SK-N-SH (cell line): ENCODE measurements at regions not wholly inside any gene's neighbourhood (a gene's known extent, or its start where the extent isn't known, plus 50 kb on each side); places are given as distances from the start of the nearest gene placed in this dataset.

ENCODE experiments used
- CTCF ChIA-PET: fragments of 300-600, 350-600 bp; formaldehyde crosslinking; extraction: SDS; loops from one replicate; lab custom pipeline; 2021; lab: Yijun Ruan, JAX
- POLR2A ChIA-PET: fragments of 350-600 bp; sonication (Branson Sonifier 250); formaldehyde crosslinking; extraction: SDS; loops from one replicate; lab custom pipeline; 2020; ENCODE audit warnings: antibody characterized with exemption, inconsistent platforms; lab: Yijun Ruan, JAX
- DNase-seq: peaks from one replicate; pipeline ENCODE4 v3.0.0; 2012
- H2AFZ ChIP-seq: fragments of 200-600 bp; sonication (generic); 2 replicates; pipeline ENCODE4 v1.8.1; 2016; ENCODE audit warnings: antibody characterized with exemption, mild to moderate bottlenecking, low read depth
- H3F3A ChIP-seq: fragments of 200-600 bp; sonication (generic); replicated peaks from 2 replicates; pipeline ENCODE3; 2016; ENCODE audit warnings: antibody characterized with exemption, mild to moderate bottlenecking; ENCODE audit not compliant: insufficient read depth
- H3K27ac ChIP-seq, 2 experiments: fragments of 200-500 bp in 1 of 2; fragments of 200-600 bp in 1 of 2; sonication (Bioruptor generic) in 1 of 2; sonication (generic), shearing (Covaris generic) in 1 of 2; 2 replicates each; pipeline versions ENCODE4 v1.5.1 to v1.6.1; 2014 to 2016; ENCODE audit warnings: low read depth in 2 of 2, inconsistent platforms in 1 of 2, low read length in 1 of 2, mild to moderate bottlenecking in 1 of 2, mixed read lengths in 1 of 2
- H3K27me3 ChIP-seq: fragments of 200-600 bp; sonication (generic), shearing (Covaris generic); 2 replicates; pipeline ENCODE4 v1.6.1; 2016; ENCODE audit warnings: mixed run types; ENCODE audit not compliant: insufficient read depth
- H3K36me3 ChIP-seq, 2 experiments: fragments of 200-500 bp in 1 of 2; fragments of 200-600 bp in 1 of 2; sonication (Bioruptor generic) in 1 of 2; sonication (generic) in 1 of 2; replicated peaks in 1 of 2; 2 replicates each; pipeline versions ENCODE3 to v1.5.1; 2014 to 2016; ENCODE audit warnings: low read length in 1 of 2, mild to moderate bottlenecking in 1 of 2; ENCODE audit not compliant: insufficient read depth in 2 of 2, control insufficient read depth in 1 of 2
- H3K4me1 ChIP-seq, 2 experiments: fragments of 200-500 bp in 1 of 2; fragments of 200-600 bp in 1 of 2; sonication (Bioruptor generic) in 1 of 2; sonication (generic), shearing (Covaris generic) in 1 of 2; 2 replicates each; pipeline versions ENCODE4 v1.5.1 to v1.6.1; 2014 to 2016; ENCODE audit warnings: low read depth in 1 of 2, low read length in 1 of 2, mixed run types in 1 of 2; ENCODE audit not compliant: insufficient read depth in 2 of 2, control insufficient read depth in 1 of 2
- H3K4me2 ChIP-seq: fragments of 200-600 bp; sonication (generic), shearing (Covaris generic); 2 replicates; pipeline ENCODE4 v1.6.1; 2017; ENCODE audit warnings: mixed run types
- H3K4me3 ChIP-seq, 2 experiments: fragments of 200-500 bp in 1 of 2; fragments of 200-600 bp in 1 of 2; sonication (Bioruptor generic) in 1 of 2; sonication (generic), shearing (Covaris generic) in 1 of 2; 2 replicates each; pipeline versions ENCODE4 v1.5.1 to v1.8.1; 2014 to 2016; ENCODE audit warnings: low read depth in 2 of 2, inconsistent platforms in 1 of 2, low read length in 1 of 2, mild to moderate bottlenecking in 1 of 2, mixed read lengths in 1 of 2, moderate library complexity in 1 of 2
- H3K79me2 ChIP-seq: fragments of 200-600 bp; sonication (generic); 2 replicates; pipeline ENCODE4 v1.8.1; 2017; ENCODE audit warnings: mild to moderate bottlenecking; ENCODE audit not compliant: insufficient read depth
- H3K9ac ChIP-seq: fragments of 200-600 bp; sonication (generic); 2 replicates; pipeline ENCODE4 v1.6.1; 2017; ENCODE audit warnings: mixed run types
- H3K9me2 ChIP-seq: fragments of 200-600 bp; sonication (generic); 2 replicates; pipeline ENCODE4 v1.6.1; 2017; ENCODE audit warnings: mixed run types
- H3K9me3 ChIP-seq: fragments of 200-600 bp; sonication (generic); 2 replicates; pipeline ENCODE4 v1.6.1; 2017; ENCODE audit warnings: mixed run types, mild to moderate bottlenecking, moderate library complexity
- H4K20me1 ChIP-seq: fragments of 200-600 bp; sonication (generic); 2 replicates; pipeline ENCODE4 v1.6.1; 2017; ENCODE audit warnings: mild to moderate bottlenecking, mixed run types; ENCODE audit not compliant: insufficient read depth
- CHD2 ChIP-seq: fragments of 150-350 bp; IDR thresholded peaks from 2 replicates; pipeline ENCODE4 v1.6.1; 2018; ENCODE audit warnings: low read length; ENCODE audit not compliant: partially characterized antibody
- ELF1 ChIP-seq: IDR thresholded peaks from 2 replicates; pipeline ENCODE4 v1.4.0; 2012
- EP300 ChIP-seq, 2 experiments: IDR thresholded peaks; 2 replicates each; pipeline versions ENCODE4 v1.4.0 to v1.6.1; 2012; ENCODE audit warnings: borderline replicate concordance in 1 of 2, low read depth in 1 of 2, low read length in 1 of 2
- EZH2phosphoT487 ChIP-seq: fragments of 200-600 bp; sonication (generic); IDR thresholded peaks from 2 replicates; pipeline ENCODE4 v1.6.1; 2017; ENCODE audit warnings: low read depth, mixed run types, mild to moderate bottlenecking, antibody characterized with exemption, moderate library complexity, borderline replicate concordance
- FOSL2 ChIP-seq: IDR thresholded peaks from 2 replicates; pipeline ENCODE4 v1.4.0; 2012; ENCODE audit warnings: low read depth, mild to moderate bottlenecking, moderate library complexity, borderline replicate concordance
- FOXJ3 ChIP-seq: sonication (generic); formaldehyde crosslinking; IDR thresholded peaks from 2 replicates; pipeline ENCODE4 v1.5.1; 2020; ENCODE audit warnings: mild to moderate bottlenecking, missing genetic modification reagents
- FOXM1 ChIP-seq: IDR thresholded peaks from 2 replicates; pipeline ENCODE4 v1.4.0; 2012; ENCODE audit warnings: low read depth, mild to moderate bottlenecking
- GABPA ChIP-seq: IDR thresholded peaks from 2 replicates; pipeline ENCODE4 v1.4.0; 2012; ENCODE audit warnings: low read depth, mild to moderate bottlenecking
- GATA2 ChIP-seq: sonication (generic); formaldehyde crosslinking; IDR thresholded peaks from 2 replicates; pipeline ENCODE4 v1.5.0; 2020; ENCODE audit warnings: mild to moderate bottlenecking, missing genetic modification reagents
- IRF3 ChIP-seq: fragments of 150-350 bp; IDR thresholded peaks from 2 replicates; pipeline ENCODE4 v1.6.1; 2016; ENCODE audit warnings: mild to moderate bottlenecking, low read depth, low read length
- MAX ChIP-seq: IDR thresholded peaks from 2 replicates; pipeline ENCODE4 v1.4.0; 2012; ENCODE audit warnings: low read depth
- MEF2A ChIP-seq: IDR thresholded peaks from 2 replicates; pipeline ENCODE4 v1.4.0; 2012; ENCODE audit warnings: low read depth, borderline replicate concordance
- MXI1 ChIP-seq: IDR thresholded peaks from 2 replicates; pipeline ENCODE4 v1.6.1; 2012; ENCODE audit warnings: mild to moderate bottlenecking, low read depth, low read length, improper control_type of control experiment
- NFIC ChIP-seq: IDR thresholded peaks from 2 replicates; pipeline ENCODE4 v1.4.0; 2012; ENCODE audit warnings: borderline replicate concordance
- NRF1 ChIP-seq: IDR thresholded peaks from 2 replicates; pipeline ENCODE4 v1.6.1; 2012; ENCODE audit warnings: low read depth, mild to moderate bottlenecking, low read length
- PBX3 ChIP-seq: IDR thresholded peaks from 2 replicates; pipeline ENCODE4; 2012
- POLR2AphosphoS5 ChIP-seq: IDR thresholded peaks from 2 replicates; pipeline ENCODE4 v1.6.1; 2012; ENCODE audit warnings: low read depth, low read length
- RAD21 ChIP-seq: IDR thresholded peaks from 2 replicates; pipeline ENCODE4 v1.6.1; 2012; ENCODE audit warnings: mild to moderate bottlenecking, low read length
- RCOR1 ChIP-seq: fragments of 150-350 bp; IDR thresholded peaks from 2 replicates; pipeline ENCODE4 v1.6.1; 2017; ENCODE audit warnings: antibody characterized with exemption, low read length
- RFX5 ChIP-seq: IDR thresholded peaks from 2 replicates; pipeline ENCODE4 v1.6.1; 2012; ENCODE audit warnings: mild to moderate bottlenecking, improper control_type of control experiment, low read length
- RXRA ChIP-seq: IDR thresholded peaks from 2 replicates; pipeline ENCODE4 v1.4.0; 2012; ENCODE audit warnings: low read depth, mild to moderate bottlenecking, borderline replicate concordance
- SMC3 ChIP-seq: IDR thresholded peaks from 2 replicates; pipeline ENCODE4 v1.6.1; 2012; ENCODE audit warnings: low read depth, low read length, improper control_type of control experiment
- TAF1 ChIP-seq: IDR thresholded peaks from 2 replicates; pipeline ENCODE4 v1.6.1; 2012; ENCODE audit warnings: low read depth, mild to moderate bottlenecking, low read length, moderate library complexity, borderline replicate concordance
- TCF12 ChIP-seq: IDR thresholded peaks from 2 replicates; pipeline ENCODE4 v1.4.0; 2012
- TEAD4 ChIP-seq: IDR thresholded peaks from 2 replicates; pipeline ENCODE4 v1.4.0; 2012; ENCODE audit warnings: mild to moderate bottlenecking, borderline replicate concordance; ENCODE audit not compliant: insufficient read depth
- USF1 ChIP-seq: IDR thresholded peaks from 2 replicates; pipeline ENCODE4 v1.4.0; 2012; ENCODE audit warnings: low read depth, borderline replicate concordance
- WGBS: methylation state at CpG from one replicate; pipeline ENCODE4 v1.1.6; 2017; ENCODE audit warnings: low lambda C conversion rate; 5-methylcytosine and 5-hydroxymethylcytosine counted together

GRCh38 chr5:113660706-113661250 lies 147.3 kb downstream of the YTHDC2 start:
- POLR2A ChIA-PET = no interaction called here
- Histone ChIP-seq H4K20me1 (no peaks in the 10 kb centered on the region), H2AFZ (no peak overlapping the region), H3K4me3 (no peak overlapping the region), H3K27me3 (no peaks in the 10 kb centered on the region), H3K79me2 (no peaks in the 10 kb centered on the region), H3F3A (no peaks in the 10 kb centered on the region), H3K4me2 (no peak overlapping the region), H3K9me2 (no peaks in the 10 kb centered on the region), H3K9me3 (no peaks in the 10 kb centered on the region), H3K36me3 (no peaks in the 10 kb centered on the region), H3K4me1 (no peaks in the 10 kb centered on the region), H3K9ac (no peak overlapping the region), H3K27ac (no peak overlapping the region)
- WGBS = 53% methylated on average over 1 of the region's 1 CpG
- TF ChIP-seq MAX (no peak), MXI1 (no peak), ELF1 (no peak), POLR2AphosphoS5 (no peak), TAF1 (no peak), GATA2 (CRISPR knock-in tag) (no peak), EP300 (IDR thresholded peaks at IDR 0.05; ENCODE audit: borderline replicate concordance in 1 of 2, low read depth in 1 of 2, low read length in 1 of 2) (no peak), TEAD4 (no peak), USF1 (no peak), IRF3 (no peak), MEF2A (no peak)
- DNase-seq = no peak
- CTCF ChIA-PET = interaction anchor here (1.0 to 1.2 kb wide), 2 partner anchors 48 to 55 kb away, joined by 3 to 7 read pairs; no protein-coding TSS in a partner anchor

GRCh38 chr5:113663879-113664541 lies 150.5 kb downstream of the YTHDC2 start:
- Histone ChIP-seq H2AFZ (no peak overlapping the region), H3K9me3 (no peaks in the 10 kb centered on the region), H3K36me3 (no peaks in the 10 kb centered on the region), H3K9me2 (no peaks in the 10 kb centered on the region), H3K27me3 (no peaks in the 10 kb centered on the region), H3K27ac (no peak overlapping the region), H3K4me1 (no peaks in the 10 kb centered on the region), H4K20me1 (no peaks in the 10 kb centered on the region), H3K4me3 (no peak overlapping the region), H3F3A (no peaks in the 10 kb centered on the region), H3K79me2 (no peaks in the 10 kb centered on the region), H3K4me2 (no peak overlapping the region), H3K9ac (no peak overlapping the region)
- 9% methylated on average over 6 of the region's 7 CpGs for WGBS
- ChIA-PET POLR2A (no interaction called here), CTCF (interaction anchor here (0.5 to 4.7 kb wide), 14 partner anchors 10 to 785 kb away, joined by 3 to 68 read pairs (median 5); no protein-coding TSS in a partner anchor)
- peak; percentile 15 for DNase-seq
- TF ChIP-seq PBX3 (no peak), TAF1 (no peak), FOSL2 (no peak), RCOR1 (no peak), RXRA (no peak), EZH2phosphoT487 (no peak), FOXM1 (no peak), TCF12 (no peak), POLR2AphosphoS5 (no peak), FOXJ3 (CRISPR knock-in tag) (no peak), GATA2 (CRISPR knock-in tag) (no peak), RAD21 (peak; percentile 42), NRF1 (no peak), MAX (no peak), RFX5 (no peak), EP300 (IDR thresholded peaks at IDR 0.05; ENCODE audit: borderline replicate concordance in 1 of 2, low read depth in 1 of 2, low read length in 1 of 2) (no peak), CHD2 (no peak), SMC3 (peak; percentile 39), NFIC (peak; percentile 67), MXI1 (no peak), GABPA (no peak)
